ENCODE measurements at regions not wholly inside any gene's neighbourhood (a gene's known extent, or its start where the extent isn't known, plus 50 kb on each side); places are given as distances from the start of the nearest gene placed in this dataset.
"Not testable (repeated sequence)": the region's sequence is repeated elsewhere in the genome, so short reads cannot be mapped to it uniquely, and the experiment has no call there.

- H3K27me3 ChIP-seq (ENCODE audit: control insufficient read depth, insufficient read depth, low read length): no peaks in the 10 kb centered on the region
- H3K4me3 ChIP-seq (ENCODE audit: low read length): no peak overlapping the region
- H3K4me1 ChIP-seq (ENCODE audit: control insufficient read depth, insufficient read depth, low read length): no peaks in the 10 kb centered on the region
- no peaks in the 10 kb centered on the region for H3K36me3 ChIP-seq (ENCODE audit: control insufficient read depth, insufficient read depth, low read length)
- H3K27ac ChIP-seq (ENCODE audit: low read length): no peak overlapping the region
- WGBS (ENCODE audit: insufficient coverage): 86% methylated on average over 41 of the region's 44 CpGs
- H3K9me3 ChIP-seq (replicated peaks; ENCODE audit: control insufficient read depth, low read depth, low read length): no peaks in the 10 kb centered on the region
- DNase-seq: no peak
These were observed 143.6 kb downstream of the RTP5 start for GRCh38 chr2:242012956-242013764.

GRCh38 chr2:242013771-242014170 lies 144.2 kb downstream of the RTP5 start:
- 67% methylated on average over 9 of the region's 9 CpGs for WGBS (ENCODE audit: insufficient coverage)
- no peak overlapping the region for H3K4me3 ChIP-seq (ENCODE audit: low read length)
- no peaks in the 10 kb centered on the region for H3K9me3 ChIP-seq (replicated peaks; ENCODE audit: control insufficient read depth, low read depth, low read length)
- H3K36me3 ChIP-seq (ENCODE audit: control insufficient read depth, insufficient read depth, low read length): no peaks in the 10 kb centered on the region
- no peak overlapping the region for H3K27ac ChIP-seq (ENCODE audit: low read length)
- no peaks in the 10 kb centered on the region for H3K4me1 ChIP-seq (ENCODE audit: control insufficient read depth, insufficient read depth, low read length)
- no peak for DNase-seq
- H3K27me3 ChIP-seq (ENCODE audit: control insufficient read depth, insufficient read depth, low read length): no peaks in the 10 kb centered on the region

DNA sequence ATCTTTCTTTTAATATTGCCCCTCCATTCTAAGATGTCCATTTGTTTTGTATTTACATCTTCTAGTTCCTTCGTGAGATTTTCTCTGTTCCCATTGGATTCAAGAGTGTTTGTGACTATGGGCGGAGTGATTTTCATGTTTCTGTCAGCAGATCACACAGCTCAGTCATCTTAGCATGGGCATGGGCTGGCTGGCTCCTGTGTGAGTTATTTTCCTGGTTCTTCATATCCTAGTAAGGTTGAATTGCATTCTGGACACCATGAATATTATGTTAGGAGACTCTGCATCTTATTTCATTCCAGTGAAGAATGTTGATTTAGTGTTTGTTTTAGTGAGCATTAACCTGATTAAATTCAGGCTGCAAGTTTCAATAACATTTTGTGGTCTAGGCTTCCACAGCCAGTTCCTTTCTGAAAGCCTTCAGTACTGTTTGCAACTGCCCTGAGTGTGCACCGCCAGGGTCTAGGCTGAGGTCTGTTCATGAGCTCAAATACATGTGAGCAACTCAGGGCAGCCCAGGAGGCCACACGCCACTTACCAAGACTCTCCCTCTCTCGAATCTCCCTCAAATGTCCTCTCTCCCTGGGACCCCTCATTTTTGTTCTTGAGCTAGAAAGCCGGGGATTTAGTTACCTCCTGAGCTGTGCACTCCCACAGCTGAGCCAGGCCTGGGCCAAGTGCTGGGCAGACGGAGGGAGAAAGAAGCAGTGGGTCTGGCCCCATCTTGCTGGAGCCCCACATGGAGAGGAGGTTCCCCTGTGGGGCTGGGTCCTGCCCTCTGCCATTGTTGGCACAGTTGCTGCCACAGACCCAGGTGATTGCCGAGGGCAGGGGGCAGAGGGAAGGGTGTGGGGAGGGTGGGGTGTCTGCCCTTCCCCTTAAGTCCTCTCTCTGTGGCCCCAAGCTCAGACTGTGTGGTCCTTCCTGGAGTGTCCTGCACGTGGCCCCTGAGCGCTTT lies 145.9 kb downstream of the RTP5 start:
- no peak for DNase-seq
- Histone ChIP-seq H3K4me1 (ENCODE audit: control insufficient read depth, insufficient read depth, low read length) (no peaks in the 10 kb centered on the region), H3K4me3 (ENCODE audit: low read length) (no peak overlapping the region), H3K27me3 (ENCODE audit: control insufficient read depth, insufficient read depth, low read length) (no peaks in the 10 kb centered on the region), H3K36me3 (ENCODE audit: control insufficient read depth, insufficient read depth, low read length) (no peaks in the 10 kb centered on the region), H3K9me3 (replicated peaks; ENCODE audit: control insufficient read depth, low read depth, low read length) (no peaks in the 10 kb centered on the region), H3K27ac (ENCODE audit: low read length) (no peak overlapping the region)
- 71% methylated on average over 6 of the region's 10 CpGs for WGBS (ENCODE audit: insufficient coverage)

GRCh38 chr2:242017086-242017485 lies 147.6 kb downstream of the RTP5 start:
- Histone ChIP-seq H3K4me1 (ENCODE audit: control insufficient read depth, insufficient read depth, low read length) (no peaks in the 10 kb centered on the region), H3K9me3 (replicated peaks; ENCODE audit: control insufficient read depth, low read depth, low read length) (no peaks in the 10 kb centered on the region), H3K4me3 (ENCODE audit: low read length) (no peak overlapping the region), H3K27ac (ENCODE audit: low read length) (no peak overlapping the region), H3K27me3 (ENCODE audit: control insufficient read depth, insufficient read depth, low read length) (no peaks in the 10 kb centered on the region), H3K36me3 (ENCODE audit: control insufficient read depth, insufficient read depth, low read length) (no peaks in the 10 kb centered on the region)
- no peak for DNase-seq
- WGBS (ENCODE audit: insufficient coverage): 84% methylated on average over 5 of the region's 10 CpGs

GRCh38 chr2:242018416-242018815 lies 148.9 kb downstream of the RTP5 start:
- not testable (repeated sequence) for H3K27me3 ChIP-seq (ENCODE audit: control insufficient read depth, insufficient read depth, low read length); H3K36me3 ChIP-seq (ENCODE audit: control insufficient read depth, insufficient read depth, low read length); DNase-seq; H3K4me1 ChIP-seq (ENCODE audit: control insufficient read depth, insufficient read depth, low read length); H3K9me3 ChIP-seq (replicated peaks; ENCODE audit: control insufficient read depth, low read depth, low read length); H3K4me3 ChIP-seq (ENCODE audit: low read length); H3K27ac ChIP-seq (ENCODE audit: low read length)
- WGBS (ENCODE audit: insufficient coverage): 84% methylated on average over 8 of the region's 10 CpGs

GRCh38 chr2:242019344-242019743 lies 149.8 kb downstream of the RTP5 start:
- Histone ChIP-seq H3K27ac (ENCODE audit: low read length) (no peak overlapping the region), H3K9me3 (replicated peaks; ENCODE audit: control insufficient read depth, low read depth, low read length) (no peaks in the 10 kb centered on the region), H3K36me3 (ENCODE audit: control insufficient read depth, insufficient read depth, low read length) (no peaks in the 10 kb centered on the region), H3K27me3 (ENCODE audit: control insufficient read depth, insufficient read depth, low read length) (no peaks in the 10 kb centered on the region), H3K4me1 (ENCODE audit: control insufficient read depth, insufficient read depth, low read length) (no peaks in the 10 kb centered on the region), H3K4me3 (ENCODE audit: low read length) (no peak overlapping the region)
- WGBS (ENCODE audit: insufficient coverage): 86% methylated on average over 11 of the region's 11 CpGs
- no peak for DNase-seq

DNA sequence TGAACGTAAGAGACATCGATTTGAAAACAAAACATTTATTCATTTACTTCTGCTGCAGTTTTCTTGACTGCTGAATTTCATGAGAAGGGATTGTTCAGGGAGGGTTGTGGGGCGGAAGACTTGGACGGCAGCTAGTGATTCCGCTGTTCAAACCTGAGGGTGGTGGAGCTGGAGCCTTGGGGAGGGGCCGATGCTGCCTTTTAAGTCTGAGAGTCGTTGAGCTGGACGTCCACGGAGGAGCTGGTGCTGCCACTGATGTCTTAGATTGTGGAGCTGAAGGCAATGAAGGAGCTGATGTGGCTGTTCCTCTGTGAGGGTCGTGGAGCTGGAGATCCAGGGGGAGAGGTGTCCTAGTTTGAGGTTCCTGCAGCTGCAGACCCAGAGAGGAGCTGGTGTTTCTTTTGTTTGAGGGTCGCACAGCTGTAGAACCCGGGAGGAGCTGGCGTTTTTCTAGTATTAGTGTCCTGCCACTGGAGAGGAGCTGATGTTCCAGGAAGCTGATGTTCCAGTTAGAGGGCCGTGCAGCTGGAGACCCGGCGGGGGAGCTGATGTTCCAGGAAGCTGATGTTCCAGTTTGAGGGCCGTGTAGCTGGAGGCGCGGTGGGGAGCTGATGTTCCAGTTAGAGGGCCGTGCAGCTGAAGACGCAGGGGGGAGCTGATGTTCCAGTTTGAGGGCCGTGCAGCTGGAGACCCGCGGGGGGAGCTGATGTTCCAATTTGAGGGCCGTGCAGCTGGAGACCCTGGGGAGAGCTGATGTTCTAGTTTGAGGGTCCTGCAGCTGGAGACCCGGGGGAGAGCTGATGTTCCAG lies 150.9 kb downstream of the RTP5 start:
- Histone ChIP-seq H3K36me3 (ENCODE audit: control insufficient read depth, insufficient read depth, low read length) (no peaks in the 10 kb centered on the region), H3K9me3 (replicated peaks; ENCODE audit: control insufficient read depth, low read depth, low read length) (no peaks in the 10 kb centered on the region), H3K4me3 (ENCODE audit: low read length) (no peak overlapping the region), H3K4me1 (ENCODE audit: control insufficient read depth, insufficient read depth, low read length) (no peaks in the 10 kb centered on the region), H3K27ac (ENCODE audit: low read length) (no peak overlapping the region), H3K27me3 (ENCODE audit: control insufficient read depth, insufficient read depth, low read length) (peaks cover 2% of the 10 kb centered on the region)
- peak; percentile 33 for DNase-seq
- 48% methylated on average over 24 of the region's 26 CpGs for WGBS (ENCODE audit: insufficient coverage)

DNA sequence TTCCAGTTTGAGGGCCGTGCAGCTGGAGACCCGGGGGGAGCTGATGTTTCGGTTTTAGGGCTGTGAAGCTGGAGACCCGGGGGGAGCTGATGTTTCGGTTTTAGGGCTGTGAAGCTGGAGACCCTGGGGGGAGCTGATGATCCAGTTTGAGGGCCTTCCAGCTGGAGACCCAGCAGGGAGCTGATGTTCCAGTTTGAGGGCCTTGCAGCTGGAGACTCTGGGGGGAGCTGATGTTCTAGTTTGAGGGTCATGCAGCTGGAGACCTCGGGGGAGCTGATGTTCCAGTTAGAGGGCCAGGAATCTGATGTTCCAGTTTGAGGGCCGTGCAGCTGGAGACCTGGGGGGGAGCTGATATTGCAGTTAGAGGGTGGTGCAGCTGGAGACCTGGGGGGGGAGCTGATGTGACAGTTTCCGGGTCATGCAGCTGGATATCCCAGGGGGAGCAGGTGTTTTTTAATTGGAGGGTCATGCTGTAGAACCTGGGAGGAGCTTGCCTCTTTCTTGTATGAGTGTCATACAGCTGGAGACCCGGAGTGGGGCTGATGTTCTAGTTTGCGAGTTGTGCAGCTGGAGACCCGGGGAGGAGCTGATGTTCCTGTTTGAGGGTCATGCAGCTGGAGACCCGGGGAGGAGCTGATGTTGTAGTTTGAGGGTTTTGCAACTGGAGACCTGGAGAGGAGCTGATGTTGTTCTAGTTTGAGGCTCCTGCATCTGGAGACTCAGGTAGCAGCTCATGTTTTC lies 153.2 kb downstream of the RTP5 start:
- H3K4me1 ChIP-seq (ENCODE audit: control insufficient read depth, insufficient read depth, low read length): no peaks in the 10 kb centered on the region
- H3K9me3 ChIP-seq (replicated peaks; ENCODE audit: control insufficient read depth, low read depth, low read length): no peaks in the 10 kb centered on the region
- 72% methylated on average over 12 of the region's 12 CpGs for WGBS (ENCODE audit: insufficient coverage)
- no peak overlapping the region for H3K4me3 ChIP-seq (ENCODE audit: low read length)
- peaks cover 2% of the 10 kb centered on the region for H3K27me3 ChIP-seq (ENCODE audit: control insufficient read depth, insufficient read depth, low read length)
- H3K36me3 ChIP-seq (ENCODE audit: control insufficient read depth, insufficient read depth, low read length): no peaks in the 10 kb centered on the region
- no peak overlapping the region for H3K27ac ChIP-seq (ENCODE audit: low read length)
- DNase-seq: no peak

DNA sequence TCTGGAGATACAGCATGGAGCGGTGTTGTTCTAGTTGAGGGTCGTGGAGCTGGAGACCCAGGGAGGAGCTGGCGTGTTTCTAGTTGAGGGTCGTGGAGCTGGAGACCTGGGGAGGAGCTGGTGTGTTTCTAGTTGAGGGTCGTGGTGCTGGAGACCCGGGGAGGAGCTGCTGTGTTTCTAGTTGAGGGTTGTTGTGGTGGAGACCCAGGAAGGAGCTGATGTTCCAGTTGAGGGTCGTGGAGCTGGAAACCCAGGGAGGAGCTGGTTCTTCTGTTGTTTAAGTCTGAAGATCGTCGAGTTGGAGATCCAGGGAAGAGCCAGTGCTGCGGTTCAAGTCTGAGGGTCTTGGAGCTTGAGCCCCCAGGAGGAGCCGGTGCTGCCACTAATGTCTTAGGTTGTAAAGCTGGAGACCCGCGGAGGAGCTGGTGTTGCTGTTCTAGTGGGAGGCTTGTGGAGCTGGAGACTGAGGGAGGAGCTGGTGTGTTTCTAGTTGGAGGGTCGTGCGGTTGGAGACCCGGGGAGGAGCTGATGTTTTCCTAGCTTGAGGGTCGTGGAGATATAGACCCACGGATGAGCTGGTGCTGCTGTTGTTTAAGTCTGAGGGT lies 155.3 kb downstream of the RTP5 start:
- Histone ChIP-seq H3K9me3 (replicated peaks; ENCODE audit: control insufficient read depth, low read depth, low read length) (no peaks in the 10 kb centered on the region), H3K27me3 (ENCODE audit: control insufficient read depth, insufficient read depth, low read length) (peaks cover 2% of the 10 kb centered on the region), H3K4me1 (ENCODE audit: control insufficient read depth, insufficient read depth, low read length) (no peaks in the 10 kb centered on the region), H3K4me3 (ENCODE audit: low read length) (no peak overlapping the region), H3K27ac (ENCODE audit: low read length) (no peak overlapping the region), H3K36me3 (ENCODE audit: control insufficient read depth, insufficient read depth, low read length) (no peaks in the 10 kb centered on the region)
- DNase-seq: no peak
- 88% methylated on average over 17 of the region's 18 CpGs for WGBS (ENCODE audit: insufficient coverage)
